ENCODE measurements at regions not wholly inside any gene's neighbourhood (a gene's known extent, or its start where the extent isn't known, plus 50 kb on each side); places are given as distances from the start of the nearest gene placed in this dataset.

DNA sequence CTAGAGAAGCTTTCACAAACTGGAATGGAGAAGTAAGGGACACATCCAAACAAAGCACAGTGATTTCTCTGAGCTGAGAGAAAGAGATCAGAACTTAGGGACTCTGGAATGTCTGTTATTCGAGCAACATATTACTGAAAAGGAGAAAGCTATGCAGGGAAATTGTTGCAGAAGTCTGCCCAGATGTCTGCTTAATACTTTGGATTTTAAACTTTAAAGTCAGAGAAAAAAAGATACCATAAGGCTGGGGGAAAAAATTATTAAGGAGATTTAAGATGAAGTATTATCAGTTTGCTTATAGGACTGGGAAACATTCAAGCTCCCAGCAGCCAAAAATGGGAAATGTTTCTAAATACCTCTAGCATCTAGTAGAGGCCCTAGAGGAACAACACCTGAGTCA, 803.9 kb downstream of the TAF11L14 start:
- no peaks in the 10 kb centered on the region for H3F3A ChIP-seq (ENCODE audit: control insufficient read depth, insufficient read depth)
- no peak overlapping the region for H3K27ac ChIP-seq (ENCODE audit: low read depth, low read length)
- H3K27me3 ChIP-seq (ENCODE audit: control insufficient read depth, low read length): no peaks in the 10 kb centered on the region
- H3K9me3 ChIP-seq (ENCODE audit: control insufficient read depth, insufficient read depth, low read length): no peaks in the 10 kb centered on the region
- no peak overlapping the region for H3K4me2 ChIP-seq (ENCODE audit: low read length)
- H3K79me2 ChIP-seq (ENCODE audit: control insufficient read depth, low read length): no peaks in the 10 kb centered on the region
- no peak overlapping the region for H3K4me3 ChIP-seq (ENCODE audit: low read length)
- no peaks in the 10 kb centered on the region for H3K9me2 ChIP-seq (replicated peaks; ENCODE audit: control insufficient read depth, low read length)
- no peaks in the 10 kb centered on the region for H4K20me1 ChIP-seq (ENCODE audit: control insufficient read depth, insufficient read depth, low read depth, low read length)
- no peak for TF ChIP-seq CTCF (IDR thresholded peaks at IDR 0.05; ENCODE audit: low read depth, low read length, poor library complexity, severe bottlenecking)
- no peak for TF ChIP-seq EZH2phosphoT487 (IDR thresholded peaks at IDR 0.05; ENCODE audit: borderline replicate concordance, low read length)
- no peaks in the 10 kb centered on the region for H3K36me3 ChIP-seq (ENCODE audit: control insufficient read depth, low read length)
- no peaks in the 10 kb centered on the region for H3K4me1 ChIP-seq (ENCODE audit: control insufficient read depth, low read length)

- no peaks in the 10 kb centered on the region for H3K4me1 ChIP-seq (ENCODE audit: control insufficient read depth, low read length)
- H3K36me3 ChIP-seq (ENCODE audit: control insufficient read depth, low read length): no peaks in the 10 kb centered on the region
- no peak overlapping the region for H3K27ac ChIP-seq (ENCODE audit: low read depth, low read length)
- no peaks in the 10 kb centered on the region for H3K27me3 ChIP-seq (ENCODE audit: control insufficient read depth, low read length)
- H3F3A ChIP-seq (ENCODE audit: control insufficient read depth, insufficient read depth): no peaks in the 10 kb centered on the region
- H3K4me3 ChIP-seq (ENCODE audit: low read length): no peak overlapping the region
- TF ChIP-seq EZH2phosphoT487 (IDR thresholded peaks at IDR 0.05; ENCODE audit: borderline replicate concordance, low read length): no peak
- no peak for TF ChIP-seq CTCF (IDR thresholded peaks at IDR 0.05; ENCODE audit: low read depth, low read length, poor library complexity, severe bottlenecking)
- H3K9me2 ChIP-seq (replicated peaks; ENCODE audit: control insufficient read depth, low read length): no peaks in the 10 kb centered on the region
- H3K4me2 ChIP-seq (ENCODE audit: low read length): no peak overlapping the region
- no peaks in the 10 kb centered on the region for H3K9me3 ChIP-seq (ENCODE audit: control insufficient read depth, insufficient read depth, low read length)
- no peaks in the 10 kb centered on the region for H3K79me2 ChIP-seq (ENCODE audit: control insufficient read depth, low read length)
- H4K20me1 ChIP-seq (ENCODE audit: control insufficient read depth, insufficient read depth, low read depth, low read length): no peaks in the 10 kb centered on the region
Measured at GRCh38 chr5:18455521-18455920, 821.3 kb downstream of the TAF11L14 start.

DNA sequence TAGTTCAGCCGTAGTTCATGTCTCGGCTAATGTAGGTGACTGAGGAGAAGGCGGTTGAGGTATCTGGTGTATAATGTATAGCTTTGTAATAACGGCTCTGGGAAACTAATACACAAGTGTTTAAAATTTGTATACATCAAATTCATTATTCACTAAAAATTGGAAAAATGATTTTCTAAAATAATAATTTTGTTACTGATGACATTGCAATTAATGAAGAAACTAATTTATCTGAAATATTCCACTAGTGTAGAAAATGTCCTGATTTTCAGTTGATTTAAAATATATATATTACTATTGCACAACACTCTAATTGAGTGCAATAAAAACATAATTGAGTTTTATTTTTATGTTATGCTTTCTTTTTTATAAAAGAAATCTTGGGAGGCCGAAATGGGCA, 823.0 kb downstream of the TAF11L14 start:
- Histone ChIP-seq H3K9me2 (replicated peaks; ENCODE audit: control insufficient read depth, low read length) (no peaks in the 10 kb centered on the region), H3K36me3 (ENCODE audit: control insufficient read depth, low read length) (no peaks in the 10 kb centered on the region), H3K9me3 (ENCODE audit: control insufficient read depth, insufficient read depth, low read length) (no peaks in the 10 kb centered on the region), H3K79me2 (ENCODE audit: control insufficient read depth, low read length) (no peaks in the 10 kb centered on the region), H4K20me1 (ENCODE audit: control insufficient read depth, insufficient read depth, low read depth, low read length) (no peaks in the 10 kb centered on the region), H3K27me3 (ENCODE audit: control insufficient read depth, low read length) (no peaks in the 10 kb centered on the region), H3K4me1 (ENCODE audit: control insufficient read depth, low read length) (no peaks in the 10 kb centered on the region), H3K4me2 (ENCODE audit: low read length) (no peak overlapping the region), H3K27ac (ENCODE audit: low read depth, low read length) (no peak overlapping the region), H3F3A (ENCODE audit: control insufficient read depth, insufficient read depth) (no peaks in the 10 kb centered on the region), H3K4me3 (ENCODE audit: low read length) (no peak overlapping the region)
- TF ChIP-seq CTCF (IDR thresholded peaks at IDR 0.05; ENCODE audit: low read depth, low read length, poor library complexity, severe bottlenecking): no peak
- TF ChIP-seq EZH2phosphoT487 (IDR thresholded peaks at IDR 0.05; ENCODE audit: borderline replicate concordance, low read length): no peak

DNA sequence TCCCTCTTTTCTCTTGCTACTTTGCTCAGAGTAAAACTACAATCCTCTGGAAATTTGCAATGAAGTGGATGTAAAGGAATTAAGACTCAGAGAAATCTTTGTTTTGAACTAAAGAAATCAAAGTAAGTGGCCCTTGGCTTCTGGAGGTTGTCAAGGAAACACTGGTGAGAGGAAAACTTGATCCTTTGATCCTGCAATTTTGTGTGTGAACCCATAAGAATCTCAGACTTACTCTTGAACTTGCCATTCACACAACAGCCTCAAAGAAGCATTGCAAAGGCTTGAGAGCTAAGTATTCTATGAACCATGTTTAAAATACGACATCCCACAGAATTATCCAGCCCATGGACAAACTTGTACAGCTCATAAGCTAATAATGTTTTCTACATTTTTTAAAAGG, 827.5 kb downstream of the TAF11L14 start:
- Histone ChIP-seq H3K4me2 (ENCODE audit: low read length) (no peak overlapping the region), H3K36me3 (ENCODE audit: control insufficient read depth, low read length) (no peaks in the 10 kb centered on the region), H3K4me1 (ENCODE audit: control insufficient read depth, low read length) (no peaks in the 10 kb centered on the region), H3F3A (ENCODE audit: control insufficient read depth, insufficient read depth) (no peaks in the 10 kb centered on the region), H4K20me1 (ENCODE audit: control insufficient read depth, insufficient read depth, low read depth, low read length) (no peaks in the 10 kb centered on the region), H3K9me3 (ENCODE audit: control insufficient read depth, insufficient read depth, low read length) (no peaks in the 10 kb centered on the region), H3K27ac (ENCODE audit: low read depth, low read length) (no peak overlapping the region), H3K79me2 (ENCODE audit: control insufficient read depth, low read length) (no peaks in the 10 kb centered on the region), H3K4me3 (ENCODE audit: low read length) (no peak overlapping the region), H3K9me2 (replicated peaks; ENCODE audit: control insufficient read depth, low read length) (no peaks in the 10 kb centered on the region), H3K27me3 (ENCODE audit: control insufficient read depth, low read length) (no peaks in the 10 kb centered on the region)
- TF ChIP-seq CTCF (IDR thresholded peaks at IDR 0.05; ENCODE audit: low read depth, low read length, poor library complexity, severe bottlenecking) (no peak), EZH2phosphoT487 (IDR thresholded peaks at IDR 0.05; ENCODE audit: borderline replicate concordance, low read length) (no peak)
